ENCODE measurements at regions not wholly inside any gene's neighbourhood (a gene's known extent, or its start where the extent isn't known, plus 50 kb on each side); places are given as distances from the start of the nearest gene placed in this dataset.

GRCh38 chr3:96225494-96225893 is 588.9 kb upstream of the EPHA6 start:
- TF ChIP-seq CTCF (IDR thresholded peaks at IDR 0.05) (no peak), POLR2A (IDR thresholded peaks at IDR 0.05) (no peak)
